Skin epidermis (tissue), 12 donors: ENCODE measurements at regions not wholly inside any gene's neighbourhood (a gene's known extent, or its start where the extent isn't known, plus 50 kb on each side); places are given as distances from the start of the nearest gene placed in this dataset.
A peak's percentile ranks its signal among the peaks of the same experiment; 100 is the strongest.

Experiments
- H3K27ac ChIP-seq, 21 experiments: fragments of 200-600 bp; sonication (generic) in 11 of 21; one replicate each; pipeline ENCODE4 v1.5.0; 2020; ENCODE audit warnings: mild to moderate bottlenecking in 3 of 21, inconsistent platforms in 2 of 21, moderate library complexity in 2 of 21
- H3K4me3 ChIP-seq, 7 experiments: fragments of 200-600 bp; sonication (generic) in 2 of 7; one replicate each; pipeline ENCODE4 v1.5.0; 2020; ENCODE audit warnings: inconsistent platforms in 2 of 7, mild to moderate bottlenecking in 2 of 7, moderate library complexity in 1 of 7

DNA sequence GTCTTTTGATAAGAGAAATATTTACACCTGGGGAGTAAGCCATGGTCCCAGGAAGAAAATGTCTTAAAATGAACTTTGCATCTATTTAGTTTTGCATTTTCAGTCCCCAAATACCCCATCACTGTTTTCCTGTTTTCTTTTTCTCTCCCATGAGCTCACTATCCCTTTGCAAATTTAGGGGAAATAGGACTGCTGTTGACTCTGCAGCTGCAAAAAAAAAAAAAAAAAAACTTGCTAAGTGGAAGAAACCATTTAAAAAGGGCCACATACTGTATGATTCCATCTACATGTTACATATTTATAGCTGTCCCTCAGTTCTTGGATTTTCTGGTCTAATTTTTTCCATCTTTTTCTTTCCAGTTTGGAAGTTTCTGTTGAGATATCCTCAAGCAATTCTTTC is 98.2 kb upstream of the SERP2 start:
- Histone ChIP-seq H3K4me3 (no peak overlapping the region), H3K27ac (peak overlapping the region in 4 of 21 experiments; percentile 18 to 91 (median 79))

DNA sequence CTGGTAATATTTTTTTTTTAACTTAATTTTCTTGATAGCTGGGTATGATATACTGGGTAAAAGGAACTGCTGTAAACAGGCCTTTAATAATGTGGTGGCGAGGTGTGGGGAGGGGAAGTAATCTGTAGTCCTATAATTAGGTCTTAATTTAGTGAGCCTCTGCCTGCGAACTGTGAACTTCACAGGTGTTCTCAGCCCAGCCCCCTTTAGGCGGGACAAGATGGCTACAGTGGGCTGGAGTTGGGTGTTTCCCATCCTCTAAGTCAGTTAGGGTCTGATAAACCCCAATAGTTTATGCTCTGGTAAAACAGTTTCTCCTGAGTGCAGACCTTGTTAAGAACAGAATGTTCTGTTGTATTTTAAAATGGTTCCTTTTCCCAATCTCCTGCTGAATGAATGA is 97.6 kb upstream of the SERP2 start:
- Histone ChIP-seq H3K4me3 (no peak overlapping the region), H3K27ac (no peak overlapping the region)

GRCh38 chr13:44277459-44277858 is 96.2 kb upstream of the SERP2 start:
- peak overlapping the region in 1 of 21 experiments; percentile 15 for H3K27ac ChIP-seq

GRCh38 chr13:44278166-44278565 is 95.5 kb upstream of the SERP2 start:
- H3K4me3 ChIP-seq, result no peak overlapping the region

More at GRCh38 chr13:44277459-44277858, 96.2 kb upstream of the SERP2 start:
- H3K4me3 ChIP-seq, result no peak overlapping the region

DNA sequence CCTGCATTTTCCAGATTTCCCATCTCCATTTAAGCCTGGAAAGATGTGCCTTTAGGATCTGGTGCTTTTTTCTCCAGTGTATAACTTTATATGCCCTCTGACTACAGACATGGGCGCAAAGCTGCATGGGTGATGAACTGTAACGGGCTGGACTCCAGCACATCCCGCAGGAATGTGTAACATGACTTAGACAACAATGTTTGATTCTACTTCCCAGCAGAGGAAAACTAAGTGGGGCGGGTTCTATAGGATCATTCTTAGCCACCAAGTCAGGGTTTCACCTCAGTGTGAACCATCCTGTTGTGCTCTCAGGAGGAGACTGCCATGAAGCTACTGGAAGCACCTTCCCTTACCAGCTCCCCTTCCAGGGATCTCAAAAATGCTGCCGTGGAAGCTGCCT is 93.2 kb upstream of the SERP2 start:
- H3K27ac ChIP-seq, result no peak overlapping the region
- H3K4me3 ChIP-seq, result no peak overlapping the region

More at GRCh38 chr13:44278166-44278565, 95.5 kb upstream of the SERP2 start:
- H3K27ac ChIP-seq, result peak overlapping the region in 1 of 21 experiments; percentile 15

DNA sequence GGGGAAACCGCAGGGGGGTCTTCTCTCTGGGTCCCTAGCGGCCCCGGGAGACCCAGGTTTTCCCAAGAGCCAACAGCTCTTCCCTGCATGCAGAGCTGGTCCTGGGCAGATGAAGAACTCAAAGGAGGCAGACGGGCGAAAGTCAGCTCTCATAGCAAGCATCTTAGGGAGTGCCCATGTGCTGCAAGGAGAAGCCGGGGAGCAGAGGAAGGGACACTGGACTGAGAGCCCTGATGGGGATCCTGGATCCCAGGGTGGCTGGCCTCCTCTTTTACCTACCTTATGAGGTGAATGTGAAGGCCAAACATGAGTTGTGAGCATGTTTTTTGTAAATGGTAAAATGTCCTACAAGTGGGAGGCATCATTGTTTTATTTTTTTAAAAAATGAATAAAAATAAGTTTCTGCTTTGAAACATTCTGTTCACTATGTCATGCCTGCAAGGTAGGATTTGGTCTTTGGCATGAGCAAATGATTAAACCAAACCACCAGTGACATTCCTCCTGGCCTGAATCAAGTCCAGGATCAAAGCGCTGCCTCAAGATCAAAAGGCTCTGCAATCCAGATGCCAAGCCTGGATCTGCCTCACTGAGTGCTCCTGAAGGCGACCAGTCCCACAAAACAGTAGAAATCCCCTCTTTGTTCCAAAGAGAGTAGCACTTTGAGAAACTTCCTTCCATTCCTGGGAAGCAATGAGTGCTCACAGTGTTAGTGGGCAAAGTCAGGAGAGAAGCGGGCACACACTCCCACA is 92.2 kb upstream of the SERP2 start:
- Histone ChIP-seq H3K4me3 (no peak overlapping the region), H3K27ac (no peak overlapping the region)

- Histone ChIP-seq H3K4me3 (no peak overlapping the region), H3K27ac (no peak overlapping the region)
Measured at GRCh38 chr13:44283600-44283999, 90.0 kb upstream of the SERP2 start.

DNA sequence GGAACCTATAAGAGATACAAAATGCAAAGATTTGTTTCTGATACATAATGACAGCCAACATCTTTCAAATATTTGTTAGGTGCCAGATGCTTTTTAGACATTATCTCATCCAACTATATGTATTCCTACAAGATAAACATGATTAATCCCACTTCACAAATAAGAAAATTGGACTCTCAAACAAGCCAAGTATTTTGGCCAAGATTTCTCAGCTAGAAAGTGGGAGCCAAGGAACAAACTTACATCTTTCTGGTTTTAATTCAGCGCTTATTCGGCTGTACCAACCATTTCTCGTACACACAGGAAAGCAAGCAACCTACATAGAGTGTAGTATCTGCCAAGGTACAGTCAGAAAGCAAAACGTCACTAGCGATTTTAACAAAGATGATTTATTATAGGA is 85.7 kb upstream of the SERP2 start:
- H3K27ac ChIP-seq, result no peak overlapping the region

GRCh38 chr13:44292545-44292944 is 81.1 kb upstream of the SERP2 start:
- Histone ChIP-seq H3K4me3 (no peak overlapping the region), H3K27ac (peak overlapping the region in 2 of 21 experiments; percentile 30 to 67)

More for the DNA sequence above, 85.7 kb upstream of the SERP2 start:
- H3K4me3 ChIP-seq, result no peak overlapping the region

DNA sequence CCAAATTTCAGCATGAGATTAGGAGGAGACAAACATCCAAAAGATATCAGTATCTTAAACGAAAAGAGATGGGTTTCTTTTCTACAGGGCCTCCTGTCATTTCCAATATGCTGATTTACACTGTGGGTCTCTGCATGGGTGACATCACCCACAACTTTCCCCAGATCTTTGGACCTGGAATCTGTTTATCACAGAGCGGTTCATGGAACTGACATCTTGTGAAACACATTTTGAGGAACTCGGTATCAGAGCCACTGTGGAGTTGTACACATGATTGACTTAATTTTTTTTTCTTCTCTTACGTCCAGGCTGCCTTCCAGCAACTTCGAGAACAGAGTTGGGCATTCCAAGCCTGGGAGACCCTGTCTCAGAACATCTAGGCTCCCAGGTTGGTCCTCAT is 80.2 kb upstream of the SERP2 start:
- Histone ChIP-seq H3K4me3 (no peak overlapping the region), H3K27ac (peak overlapping the region in 10 of 21 experiments; percentile 2 to 67 (median 30))

- Histone ChIP-seq H3K4me3 (no peak overlapping the region), H3K27ac (peak overlapping the region in 9 of 21 experiments; percentile 10 to 67 (median 30))
Measured at GRCh38 chr13:44293908-44294735, 79.5 kb upstream of the SERP2 start.

DNA sequence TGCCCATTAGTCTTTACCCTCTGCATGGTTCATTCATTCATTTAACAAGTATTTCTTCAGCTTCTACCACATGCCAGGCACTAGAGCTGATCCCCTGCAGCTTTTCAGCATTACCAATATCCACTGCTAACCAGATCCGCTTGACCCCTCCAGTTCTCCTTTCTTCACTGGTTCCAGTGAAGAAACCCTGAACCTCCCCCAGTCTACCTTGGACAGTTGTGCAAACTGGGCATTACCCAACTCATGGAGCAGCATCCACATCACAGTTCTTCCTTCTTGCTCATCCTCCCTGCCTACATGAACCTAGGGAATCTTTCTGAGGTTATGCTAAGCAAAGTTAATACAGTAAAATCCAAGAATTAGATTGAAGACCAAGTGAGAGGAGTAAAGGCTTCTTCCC is 78.7 kb upstream of the SERP2 start:
- Histone ChIP-seq H3K4me3 (no peak overlapping the region), H3K27ac (no peak overlapping the region)

- no peak overlapping the region for H3K4me3 ChIP-seq
- no peak overlapping the region for H3K27ac ChIP-seq
Measured at GRCh38 chr13:44296856-44297255, 76.8 kb upstream of the SERP2 start.

GRCh38 chr13:44298314-44298713 is 75.3 kb upstream of the SERP2 start:
- H3K27ac ChIP-seq, result no peak overlapping the region
- H3K4me3 ChIP-seq, result no peak overlapping the region

- no peak overlapping the region for H3K4me3 ChIP-seq
- no peak overlapping the region for H3K27ac ChIP-seq
Measured at GRCh38 chr13:44299152-44299943, 74.3 kb upstream of the SERP2 start.

- no peak overlapping the region for H3K4me3 ChIP-seq
- H3K27ac ChIP-seq, result peak overlapping the region in 10 of 21 experiments; percentile 3 to 65 (median 32)
Measured at GRCh38 chr13:44300895-44301638, 72.6 kb upstream of the SERP2 start.

DNA sequence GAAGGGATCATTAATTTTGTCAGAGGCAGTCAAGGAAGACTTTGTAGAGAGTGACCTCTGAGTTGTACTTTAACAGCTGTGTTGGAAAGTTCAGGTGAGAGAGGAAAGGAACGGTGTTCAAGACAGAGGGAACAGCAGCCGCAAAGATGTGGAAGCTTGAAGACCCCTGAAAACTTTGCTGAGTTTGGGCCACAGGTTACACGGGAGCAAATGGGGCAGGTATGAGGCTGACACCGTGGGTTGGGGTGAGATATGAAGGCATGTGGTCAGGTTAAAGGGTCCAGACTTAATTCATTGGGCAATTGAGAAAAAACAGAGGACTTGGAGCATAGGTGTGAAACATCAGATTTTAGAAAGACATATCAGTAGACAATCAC is 72.0 kb upstream of the SERP2 start:
- no peak overlapping the region for H3K4me3 ChIP-seq
- H3K27ac ChIP-seq, result peak overlapping the region in 6 of 21 experiments; percentile 32 to 65 (median 44)

DNA sequence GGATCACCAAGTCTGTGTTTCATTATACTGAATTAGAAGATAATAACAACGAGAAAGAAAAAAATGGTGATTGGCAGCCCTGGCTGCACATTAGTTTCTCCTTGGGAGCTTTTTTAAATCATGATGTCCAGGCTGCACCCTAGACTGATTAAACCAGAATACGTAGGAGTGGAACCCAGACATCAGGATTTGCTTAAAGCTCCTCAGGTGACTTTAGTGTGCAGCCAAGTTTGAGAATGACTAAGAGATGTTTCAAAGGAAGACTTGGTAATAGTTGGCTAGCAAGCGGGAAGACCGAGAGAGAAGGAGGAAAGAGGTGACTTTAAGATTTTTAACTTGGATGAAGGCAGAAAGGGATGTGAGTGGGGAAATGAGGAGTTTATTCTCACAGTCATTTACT is 71.4 kb upstream of the SERP2 start:
- H3K4me3 ChIP-seq, result no peak overlapping the region
- peak overlapping the region in 2 of 21 experiments; percentile 23 to 54 for H3K27ac ChIP-seq

DNA sequence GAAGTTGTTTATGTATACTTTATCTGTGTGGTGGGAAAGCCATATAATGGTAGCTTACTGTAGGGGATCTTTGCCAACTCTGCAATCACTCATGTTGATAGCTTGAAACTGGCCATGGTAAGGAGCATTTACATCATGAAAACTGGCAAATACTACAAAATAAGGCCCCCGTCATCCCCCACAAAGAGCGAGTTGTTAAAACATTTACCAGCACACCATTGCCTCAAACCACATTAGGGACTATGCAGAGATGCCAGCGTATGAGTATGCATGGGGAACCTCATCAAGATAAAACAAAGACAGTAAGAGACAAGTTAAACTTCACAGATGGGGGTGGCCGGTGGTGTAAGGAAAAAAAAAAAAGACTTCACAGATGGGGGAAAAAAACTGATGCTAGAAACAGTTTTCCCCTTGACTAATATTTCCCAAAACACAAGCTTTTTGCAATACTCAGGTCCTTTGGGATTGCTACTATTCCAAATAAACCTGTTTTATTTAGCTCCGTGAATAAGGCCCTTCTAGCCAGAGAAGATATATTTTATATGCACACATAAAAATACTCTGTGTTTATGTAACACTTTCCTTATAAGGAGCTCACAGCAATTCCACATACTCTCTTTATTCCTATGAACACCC is 70.6 kb upstream of the SERP2 start:
- H3K27ac ChIP-seq, result peak overlapping the region in 1 of 21 experiments; percentile 23

More for the DNA sequence above, 70.6 kb upstream of the SERP2 start:
- H3K4me3 ChIP-seq, result no peak overlapping the region
